Brain microvascular endothelial cell (primary cell): ENCODE measurements at regions not wholly inside any gene's neighbourhood (a gene's known extent, or its start where the extent isn't known, plus 50 kb on each side); places are given as distances from the start of the nearest gene placed in this dataset.
A peak's percentile ranks its signal among the peaks of the same experiment; 100 is the strongest.

Experiments
- DNase-seq: peaks from one replicate; pipeline ENCODE4 v3.0.0-alpha.2; 2020
- H3K27ac ChIP-seq: fragments of 250-450 bp; sonication (Bioruptor Pico); 2 replicates; pipeline ENCODE4 v1.5.1; 2020; ENCODE audit warnings: mild to moderate bottlenecking, moderate library complexity
- H3K27me3 ChIP-seq: fragments of 250-450 bp; sonication (Bioruptor Pico); replicated peaks from 2 replicates; pipeline ENCODE4 v1.5.1; 2020; ENCODE audit warnings: mild to moderate bottlenecking
- H3K36me3 ChIP-seq: fragments of 250-450 bp; sonication (Bioruptor Pico); replicated peaks from 2 replicates; pipeline ENCODE4 v1.5.1; 2020; ENCODE audit warnings: mild to moderate bottlenecking
- H3K4me3 ChIP-seq: 2 replicates; pipeline ENCODE4 v1.5.1; 2011; ENCODE audit warnings: low read depth, mild to moderate bottlenecking, control low read depth, low read length, moderate library complexity
- in situ Hi-C: cut with HindIII; loops from 2 replicates; pipeline ENCODE4 v1.10.0; 2017; ENCODE audit warnings: low sequenced_read_pairs, low pct_ligation_motif_present
- TF ChIP-seq, protein P1 (sequence below): IDR thresholded peaks from 2 replicates; pipeline ENCODE4 v1.5.1; 2011; ENCODE audit warnings: low read depth, mild to moderate bottlenecking, moderate library complexity, low read length, control low read depth, inconsistent platforms; ENCODE audit errors: missing control alignments

DNA sequence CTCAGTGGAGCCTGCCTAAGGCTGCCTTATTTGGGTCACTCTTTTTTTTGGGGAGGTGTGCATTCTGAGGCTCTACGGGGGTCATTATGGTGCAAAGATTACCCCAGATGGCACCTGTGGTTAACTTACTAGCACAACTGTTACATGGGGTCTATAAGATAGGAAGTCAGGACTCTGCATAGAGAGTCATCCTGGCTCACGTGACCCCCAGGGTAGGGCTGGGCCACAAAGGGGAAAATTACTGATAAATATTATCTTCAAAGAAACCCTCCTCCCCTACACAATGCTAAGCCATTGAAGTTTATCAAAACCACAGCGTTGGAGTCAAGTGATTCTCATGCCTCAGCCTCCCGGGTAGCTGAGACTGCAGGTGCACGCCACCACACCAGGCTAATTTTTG is 397.1 kb downstream of the MN1 start:
- in situ Hi-C loops = no loop called here
- H3K27ac ChIP-seq = no peak overlapping the region

DNA sequence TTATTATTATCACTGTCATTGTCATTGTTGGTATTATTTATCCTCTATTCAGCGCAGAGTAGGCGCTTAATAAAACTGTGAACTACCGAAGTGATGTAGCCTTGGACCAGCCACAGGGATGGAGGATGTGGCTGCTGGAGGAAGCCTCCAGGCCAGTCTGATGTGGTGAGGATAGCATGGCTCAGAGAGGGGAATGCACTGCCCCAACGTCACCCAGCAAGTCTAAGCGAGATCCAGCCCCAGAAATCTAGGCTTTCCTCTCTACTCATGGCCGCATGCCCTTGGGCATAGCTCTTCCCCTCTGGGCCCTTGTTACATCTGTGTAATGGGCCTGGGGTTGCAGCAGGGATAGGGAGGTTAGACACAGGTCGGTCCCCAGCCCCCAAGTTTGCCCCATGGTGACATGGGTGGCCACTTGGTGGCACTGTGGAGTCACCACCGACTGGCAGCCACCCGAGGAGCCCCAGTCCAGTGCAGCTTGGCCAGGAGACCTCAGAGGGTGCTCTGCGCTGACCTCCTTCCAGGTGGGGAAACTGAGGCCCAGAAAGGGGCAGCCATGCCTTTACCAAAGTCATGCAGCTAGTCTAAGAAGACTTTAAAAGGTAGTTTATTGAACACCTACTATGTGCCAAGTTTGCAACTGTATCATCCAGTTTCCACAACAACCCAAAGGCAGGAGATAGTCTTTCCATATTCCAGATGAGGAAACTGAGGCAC is 395.7 kb downstream of the MN1 start:
- TF ChIP-seq, protein P1, sequence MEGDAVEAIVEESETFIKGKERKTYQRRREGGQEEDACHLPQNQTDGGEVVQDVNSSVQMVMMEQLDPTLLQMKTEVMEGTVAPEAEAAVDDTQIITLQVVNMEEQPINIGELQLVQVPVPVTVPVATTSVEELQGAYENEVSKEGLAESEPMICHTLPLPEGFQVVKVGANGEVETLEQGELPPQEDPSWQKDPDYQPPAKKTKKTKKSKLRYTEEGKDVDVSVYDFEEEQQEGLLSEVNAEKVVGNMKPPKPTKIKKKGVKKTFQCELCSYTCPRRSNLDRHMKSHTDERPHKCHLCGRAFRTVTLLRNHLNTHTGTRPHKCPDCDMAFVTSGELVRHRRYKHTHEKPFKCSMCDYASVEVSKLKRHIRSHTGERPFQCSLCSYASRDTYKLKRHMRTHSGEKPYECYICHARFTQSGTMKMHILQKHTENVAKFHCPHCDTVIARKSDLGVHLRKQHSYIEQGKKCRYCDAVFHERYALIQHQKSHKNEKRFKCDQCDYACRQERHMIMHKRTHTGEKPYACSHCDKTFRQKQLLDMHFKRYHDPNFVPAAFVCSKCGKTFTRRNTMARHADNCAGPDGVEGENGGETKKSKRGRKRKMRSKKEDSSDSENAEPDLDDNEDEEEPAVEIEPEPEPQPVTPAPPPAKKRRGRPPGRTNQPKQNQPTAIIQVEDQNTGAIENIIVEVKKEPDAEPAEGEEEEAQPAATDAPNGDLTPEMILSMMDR = peak; percentile 89
- no peak overlapping the region for H3K4me3 ChIP-seq
- H3K27me3 ChIP-seq = no peaks in the 10 kb centered on the region
- in situ Hi-C loops = no loop called here
- H3K27ac ChIP-seq = no peak overlapping the region
- H3K36me3 ChIP-seq = no peaks in the 10 kb centered on the region
- DNase-seq = no peak

More for the DNA sequence above, 397.1 kb downstream of the MN1 start:
- TF ChIP-seq, protein P1 = no peak
- no peaks in the 10 kb centered on the region for H3K36me3 ChIP-seq
- H3K27me3 ChIP-seq = no peaks in the 10 kb centered on the region
- H3K4me3 ChIP-seq = no peak overlapping the region
- DNase-seq = no peak

DNA sequence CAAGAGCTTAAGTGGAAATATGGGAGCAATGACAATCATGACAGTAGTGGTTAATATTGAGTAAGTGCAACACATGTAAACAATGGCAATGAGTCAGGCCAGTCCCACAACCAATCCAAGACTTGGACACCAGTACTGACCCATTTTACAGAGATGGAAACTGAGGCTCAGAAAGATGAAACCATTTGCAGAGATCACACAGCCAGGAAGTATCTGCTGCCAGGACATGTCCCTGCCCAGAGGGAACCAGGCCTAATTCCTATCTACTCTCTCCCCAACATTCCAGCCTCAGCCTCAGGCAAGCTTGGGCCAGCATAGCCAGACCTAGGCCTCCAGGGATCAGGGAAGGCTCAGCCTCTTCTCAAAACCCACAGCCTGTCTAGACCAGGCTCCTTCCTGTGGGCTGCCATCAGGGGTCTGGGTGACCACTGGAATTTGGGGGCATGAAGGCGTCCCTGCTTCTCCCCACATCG is 395.1 kb downstream of the MN1 start:
- no peak for DNase-seq
- TF ChIP-seq, protein P1 = no peak
- no peaks in the 10 kb centered on the region for H3K36me3 ChIP-seq
- H3K27me3 ChIP-seq = no peaks in the 10 kb centered on the region
- H3K4me3 ChIP-seq = no peak overlapping the region
- in situ Hi-C loops = no loop called here
- no peak overlapping the region for H3K27ac ChIP-seq

DNA sequence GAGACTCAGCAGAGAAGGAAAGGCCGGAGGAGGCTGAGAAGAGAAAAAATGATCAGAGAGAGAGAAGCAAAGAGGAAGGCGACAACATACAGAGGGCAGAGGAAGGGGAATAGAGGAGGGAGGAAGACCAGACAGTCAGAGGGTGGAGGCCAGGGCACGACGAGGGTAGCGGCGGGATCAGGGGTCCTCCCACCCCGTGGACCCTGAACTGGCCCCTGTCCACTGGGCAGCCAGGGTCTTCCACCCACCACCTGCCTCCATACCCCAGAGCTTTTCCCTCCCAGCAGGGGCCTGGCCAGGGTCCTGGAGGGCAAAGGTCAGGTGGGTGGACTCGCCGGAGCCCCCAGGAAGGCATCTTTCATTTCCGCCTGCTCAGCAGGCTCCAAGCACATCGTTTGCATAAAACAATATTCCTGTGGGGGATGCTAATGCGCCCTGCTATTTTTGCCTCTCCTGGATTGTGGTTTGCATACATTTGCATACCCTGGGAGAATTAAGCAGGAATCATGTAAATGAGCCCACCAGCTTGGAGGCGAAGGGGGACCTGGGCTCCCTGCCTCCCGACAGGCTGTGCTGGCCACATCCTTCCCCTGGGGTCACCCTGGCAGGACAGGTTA is 394.1 kb downstream of the MN1 start:
- H3K27ac ChIP-seq = no peak overlapping the region
- no peak overlapping the region for H3K4me3 ChIP-seq
- in situ Hi-C loops = no loop called here
- H3K36me3 ChIP-seq = no peaks in the 10 kb centered on the region
- H3K27me3 ChIP-seq = no peaks in the 10 kb centered on the region
- no peak for DNase-seq
- TF ChIP-seq, protein P1 = no peak

DNA sequence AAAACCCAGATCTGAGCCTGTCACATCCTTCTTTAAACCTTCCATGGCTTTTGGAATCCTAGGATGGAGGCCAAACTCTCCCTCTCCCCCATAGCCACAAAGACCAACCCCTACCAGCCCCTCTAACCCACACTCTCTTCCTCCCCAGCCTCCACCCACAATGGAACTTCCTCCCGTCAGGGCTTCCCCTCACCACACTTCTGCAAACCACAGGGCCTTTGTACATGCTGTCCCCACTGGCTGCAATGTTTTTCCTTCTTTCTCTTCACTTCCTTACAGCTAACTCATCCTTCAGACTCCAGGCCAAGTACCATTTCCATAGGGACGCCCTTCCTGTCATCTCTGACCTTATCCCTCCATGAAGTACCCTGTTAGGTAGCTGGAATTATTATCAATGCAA is 393.5 kb downstream of the MN1 start:
- Histone ChIP-seq H3K4me3 (no peak overlapping the region), H3K27me3 (no peaks in the 10 kb centered on the region), H3K27ac (no peak overlapping the region), H3K36me3 (no peaks in the 10 kb centered on the region)
- in situ Hi-C loops = no loop called here
- TF ChIP-seq, protein P1 = no peak
- no peak for DNase-seq

DNA sequence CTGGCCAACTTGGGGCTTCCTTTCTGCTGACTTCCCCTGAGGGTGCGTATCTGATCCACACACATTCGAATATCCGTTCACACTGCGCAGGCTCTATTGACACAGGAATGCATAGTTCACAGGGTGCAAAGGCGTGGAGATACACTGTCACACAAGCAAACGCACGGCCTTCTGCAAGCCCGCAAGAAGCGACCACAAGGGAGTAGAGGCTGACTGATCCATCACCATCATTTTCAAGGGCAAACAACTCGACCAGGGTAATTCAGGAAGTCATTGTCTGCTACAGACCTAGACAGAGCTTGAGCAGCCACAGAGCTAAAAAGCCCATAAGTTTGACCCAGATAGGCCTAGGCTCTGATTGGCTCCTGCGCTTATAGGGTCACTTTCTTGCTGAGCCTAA is 392.3 kb downstream of the MN1 start:
- no peak for DNase-seq
- no peak overlapping the region for H3K4me3 ChIP-seq
- H3K36me3 ChIP-seq = no peaks in the 10 kb centered on the region
- peaks cover 3% of the 10 kb centered on the region for H3K27me3 ChIP-seq
- in situ Hi-C loops = no loop called here
- no peak overlapping the region for H3K27ac ChIP-seq
- TF ChIP-seq, protein P1 = peak; percentile 51
